ENCODE measurements at regions not wholly inside any gene's neighbourhood (a gene's known extent, or its start where the extent isn't known, plus 50 kb on each side); places are given as distances from the start of the nearest gene placed in this dataset.

DNA sequence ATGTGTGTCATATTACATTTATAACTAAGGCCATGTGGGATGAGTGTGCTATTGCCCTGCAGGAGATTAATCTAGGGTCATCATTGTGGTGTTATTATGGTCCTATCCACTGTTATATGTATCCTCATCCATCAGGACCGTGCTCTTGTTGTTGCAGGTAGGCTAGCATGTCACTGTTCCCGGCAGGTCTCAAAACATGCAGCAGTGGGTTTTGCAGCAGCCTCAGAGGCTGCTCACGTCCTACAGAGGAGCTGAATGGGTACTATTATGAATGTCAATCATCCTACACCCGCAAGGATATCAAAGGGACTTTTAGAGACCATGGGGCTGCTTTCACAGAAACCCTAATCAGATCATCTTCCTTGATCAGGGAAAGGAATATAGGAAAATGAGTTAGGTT lies 318.2 kb downstream of the SAMD5 start:
- no peak for DNase-seq

DNA sequence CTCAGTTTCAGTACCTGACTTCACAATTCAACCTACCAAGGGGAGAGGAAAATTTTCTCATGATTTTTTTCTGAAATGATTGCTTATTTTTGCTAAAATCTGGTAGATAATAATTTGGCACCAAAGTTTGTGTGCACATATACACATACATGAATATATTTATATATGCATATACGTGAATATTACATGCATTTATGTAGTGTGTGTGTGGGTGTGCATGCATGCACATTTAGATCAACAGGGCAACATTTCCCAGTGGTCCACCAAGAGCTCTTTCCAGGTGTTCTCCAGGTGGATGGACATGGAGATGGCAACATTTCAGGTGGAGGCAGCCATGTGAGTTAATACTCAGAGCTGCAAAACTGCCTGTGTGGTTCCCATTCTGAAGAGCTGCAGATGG lies 320.9 kb downstream of the SAMD5 start:
- no peak for DNase-seq

DNA sequence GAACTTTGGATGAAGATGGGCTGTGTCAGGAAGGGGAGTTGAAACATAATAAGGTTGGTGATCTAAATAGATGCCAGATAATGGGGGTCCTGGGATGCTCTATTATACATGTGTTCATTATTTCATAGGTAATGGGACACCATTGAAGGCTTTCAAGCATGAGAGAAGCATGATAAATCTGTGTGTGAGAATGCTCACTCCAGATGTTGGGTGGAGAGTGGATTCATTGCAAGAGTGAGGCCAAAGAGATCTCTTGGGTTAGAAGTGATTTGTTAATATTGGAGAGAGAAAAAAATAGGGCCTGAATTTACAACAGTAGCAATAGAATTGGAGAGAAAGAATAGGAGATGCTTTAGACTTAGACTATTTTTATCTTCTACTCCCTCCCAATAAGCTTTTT lies 321.3 kb downstream of the SAMD5 start:
- DNase-seq = no peak

DNA sequence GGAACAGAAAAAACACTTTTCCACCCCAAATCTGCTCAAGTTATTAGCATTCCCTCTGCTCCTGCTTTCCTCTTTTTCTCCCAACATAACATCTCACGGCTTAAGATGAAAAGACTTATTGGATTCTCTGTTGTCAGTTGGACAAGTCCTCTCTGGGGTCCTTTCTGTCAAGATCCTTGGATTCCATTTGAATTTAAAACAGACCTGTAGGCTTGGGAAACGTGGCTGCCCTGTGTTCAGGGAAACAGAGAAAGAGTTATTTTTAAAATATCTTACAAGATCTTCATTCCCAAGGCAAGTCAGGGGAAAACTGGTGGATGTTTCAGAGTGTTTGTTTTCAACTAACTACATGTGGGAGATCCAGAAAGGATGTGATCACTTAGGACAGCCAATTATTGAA lies 322.9 kb downstream of the SAMD5 start:
- no peak for DNase-seq

DNA sequence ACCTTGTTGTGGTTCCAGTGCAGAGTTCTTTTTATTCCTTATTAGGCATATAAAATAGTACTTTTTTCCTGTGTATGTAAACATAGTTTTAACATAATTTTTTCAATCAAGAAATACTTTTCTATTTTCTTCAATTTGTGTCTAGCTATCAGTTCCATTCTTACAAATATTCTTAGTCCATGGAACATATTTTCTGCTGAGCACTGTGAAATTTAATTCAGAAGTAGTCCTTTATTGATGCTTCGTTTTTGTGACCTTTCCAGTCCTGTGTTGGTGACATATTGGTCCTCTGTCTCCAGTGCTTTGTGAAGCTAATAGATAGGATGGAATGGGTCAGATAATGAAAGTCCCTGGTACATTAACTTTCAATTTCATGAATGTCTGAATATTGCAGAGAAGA lies 325.1 kb downstream of the SAMD5 start:
- no peak for DNase-seq

DNA sequence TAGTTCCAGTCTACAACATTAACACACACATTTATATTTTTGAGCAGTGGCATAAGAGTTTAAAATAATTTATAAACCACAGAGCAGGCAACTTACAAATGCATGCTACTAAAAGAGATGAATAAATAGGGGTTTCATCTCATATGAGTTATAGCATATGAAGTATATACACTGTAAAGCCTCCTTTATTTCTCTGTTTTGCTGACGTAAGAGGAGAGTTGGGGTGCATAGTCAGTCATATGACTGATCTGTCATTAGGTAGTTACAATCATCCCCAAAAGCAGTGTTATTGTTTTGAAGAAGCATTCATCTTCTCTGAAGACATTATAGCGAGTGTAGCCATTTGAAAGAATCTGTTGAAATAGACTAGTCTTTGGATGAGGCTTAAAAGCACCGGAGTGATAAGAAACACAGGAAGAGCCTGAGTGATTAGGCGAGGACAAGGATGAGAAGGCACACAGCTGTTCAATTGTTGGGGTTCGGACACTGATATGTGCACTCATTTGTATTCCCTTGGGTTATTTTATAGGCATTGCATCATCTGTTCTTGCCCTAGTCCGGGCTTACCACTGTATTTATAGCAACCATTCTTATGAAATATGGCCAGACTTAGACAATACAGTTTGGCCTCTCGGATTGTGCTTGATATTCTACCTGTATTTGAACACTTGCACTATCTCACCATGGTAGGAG lies 325.7 kb downstream of the SAMD5 start:
- no peak for DNase-seq

DNA sequence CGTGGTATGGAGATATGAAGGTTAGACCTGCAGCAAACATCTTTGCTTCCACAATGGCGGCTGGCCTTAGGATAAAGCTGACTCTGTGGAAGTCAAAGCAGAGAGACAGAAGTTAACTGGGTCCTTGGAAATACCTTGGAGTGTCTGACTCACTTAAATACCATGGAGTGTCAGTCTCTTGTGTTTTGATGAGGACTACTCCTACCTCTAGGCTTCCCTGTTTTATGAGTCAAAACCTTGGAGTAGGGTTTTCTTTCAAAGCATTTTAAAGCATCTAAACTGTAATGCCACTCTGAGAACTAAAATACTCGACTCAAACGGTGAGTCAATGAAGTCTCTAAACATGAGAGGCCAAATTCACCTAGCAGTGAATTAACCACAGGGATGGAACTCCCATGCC lies 329.1 kb downstream of the SAMD5 start:
- no peak for DNase-seq

DNA sequence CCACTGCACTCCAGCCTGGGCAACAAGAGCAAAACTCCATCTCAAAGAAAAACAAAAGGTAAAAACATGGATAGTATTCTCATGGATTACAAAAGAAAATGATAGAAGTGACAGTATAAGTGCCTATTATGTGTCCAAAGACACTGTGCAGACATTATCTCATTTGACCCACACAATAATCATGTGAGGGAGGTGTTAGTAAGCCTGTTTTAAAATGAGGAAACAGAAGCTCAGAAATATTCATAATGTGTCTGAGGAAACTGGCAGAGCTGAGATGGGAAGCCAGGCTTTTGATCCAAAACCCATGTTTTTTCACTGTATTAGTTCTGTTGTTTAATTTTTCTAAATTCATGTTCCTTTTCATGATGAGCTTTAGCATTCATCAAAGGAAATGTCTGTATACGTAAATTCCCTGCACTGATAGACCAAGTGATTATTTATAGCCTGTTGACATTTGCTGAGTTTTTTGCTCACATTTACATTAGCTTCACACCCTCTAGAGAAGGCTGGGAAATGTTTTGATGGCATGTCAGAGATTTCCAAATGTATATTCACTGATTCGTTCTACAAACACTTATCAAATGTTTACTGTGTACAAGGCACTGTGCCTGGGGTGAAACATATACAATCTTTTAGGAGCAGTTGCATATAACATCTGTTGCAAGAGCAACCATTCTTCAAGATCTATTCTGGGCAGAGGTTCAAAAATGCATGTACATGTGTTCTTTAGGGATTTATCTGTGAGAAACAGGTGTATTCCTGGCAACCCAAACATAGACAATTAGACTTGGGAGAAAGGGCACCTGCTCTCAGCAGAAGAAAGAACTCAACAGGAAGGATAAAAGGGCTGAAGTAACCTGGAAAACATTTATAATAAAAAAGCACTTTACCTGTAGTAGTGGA lies 331.5 kb downstream of the SAMD5 start:
- no peak for DNase-seq

DNA sequence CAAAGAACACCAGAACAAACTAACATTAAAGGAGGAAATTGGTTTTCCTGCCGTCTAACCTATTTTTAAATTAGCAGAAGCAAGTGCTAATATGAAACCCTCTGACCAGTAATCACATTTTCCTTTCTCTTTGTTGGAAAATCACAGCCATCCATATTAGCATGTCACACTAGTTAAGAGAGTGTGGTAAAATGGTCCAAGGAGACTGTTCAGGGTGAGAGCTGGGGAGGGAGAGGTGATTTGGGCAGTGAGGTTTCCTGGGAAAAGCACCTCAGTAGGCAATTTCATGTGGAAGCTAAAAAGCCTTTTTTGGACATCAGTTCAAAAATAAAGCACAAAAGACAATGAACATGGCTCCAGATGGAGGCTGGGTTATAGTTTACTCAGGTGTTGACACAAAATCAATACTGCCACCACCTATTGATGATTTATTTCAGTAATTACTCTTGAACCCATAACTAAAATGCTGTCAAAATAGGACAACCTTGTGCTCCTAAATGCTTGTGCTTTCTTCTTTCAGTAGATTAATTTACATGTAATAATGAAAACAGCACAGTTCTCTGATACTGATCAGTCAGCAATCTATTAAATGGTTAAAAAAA lies 333.2 kb downstream of the SAMD5 start:
- DNase-seq = no peak

DNA sequence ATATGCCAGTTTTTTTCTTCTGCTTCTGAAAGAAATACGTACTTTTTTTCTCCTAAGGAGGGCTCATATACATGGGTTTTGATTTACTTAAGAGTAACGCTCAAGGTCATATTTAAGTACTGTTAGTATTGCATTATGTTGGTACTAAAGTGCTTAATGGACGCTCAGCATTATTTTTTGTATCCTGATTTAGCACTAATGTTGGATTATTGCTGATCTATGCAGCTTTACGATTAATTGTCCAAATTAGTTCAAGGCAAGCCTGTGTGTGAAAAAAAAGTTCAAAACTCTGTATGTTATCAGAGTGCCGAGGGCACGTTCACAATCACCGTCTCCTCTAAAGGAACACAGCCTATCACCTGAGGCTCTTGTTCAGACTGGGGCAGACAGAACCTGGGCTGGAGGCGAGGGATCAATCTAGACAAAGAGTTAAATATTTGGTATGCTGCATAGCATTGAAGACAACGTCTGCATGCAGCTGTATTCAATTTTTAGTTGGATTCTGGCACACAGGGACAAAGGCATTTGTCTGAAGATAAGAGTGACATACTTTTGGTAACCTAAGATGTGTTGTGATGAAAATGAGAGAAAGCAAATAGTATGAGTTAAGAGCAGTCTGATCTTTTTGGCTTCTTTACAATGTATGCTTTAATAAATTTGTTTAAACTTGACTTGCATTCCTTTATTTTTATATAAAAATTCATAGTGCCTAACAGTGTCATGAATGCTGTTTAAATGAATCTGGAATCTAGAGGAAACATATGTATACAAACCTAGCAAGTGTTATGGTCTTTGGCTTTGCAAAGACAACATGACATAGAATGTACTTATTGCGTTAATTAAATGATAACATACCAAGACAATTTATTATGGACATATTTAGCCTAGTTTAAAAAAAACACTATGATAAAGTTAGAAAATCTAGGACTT lies 341.2 kb downstream of the SAMD5 start:
- DNase-seq = no peak

DNA sequence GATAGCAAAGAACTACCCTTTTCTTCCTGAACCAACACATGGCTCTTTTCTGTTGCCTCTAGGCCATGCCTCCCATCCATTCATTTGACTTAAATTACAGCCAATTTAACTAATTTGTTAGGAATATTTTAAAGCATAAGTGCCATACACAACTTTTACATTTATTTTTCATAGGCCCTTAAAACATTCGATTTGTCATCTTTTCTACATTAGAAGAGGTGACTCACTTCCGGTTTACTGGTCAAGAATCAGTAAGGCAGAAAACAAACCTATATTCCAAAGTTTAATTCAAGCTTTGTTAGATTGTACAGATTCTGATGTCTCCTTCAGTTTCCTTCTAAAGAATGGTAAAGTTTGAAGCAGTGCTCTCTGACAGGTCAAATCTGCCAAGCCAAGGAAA lies 344.3 kb downstream of the SAMD5 start:
- no peak for DNase-seq

DNA sequence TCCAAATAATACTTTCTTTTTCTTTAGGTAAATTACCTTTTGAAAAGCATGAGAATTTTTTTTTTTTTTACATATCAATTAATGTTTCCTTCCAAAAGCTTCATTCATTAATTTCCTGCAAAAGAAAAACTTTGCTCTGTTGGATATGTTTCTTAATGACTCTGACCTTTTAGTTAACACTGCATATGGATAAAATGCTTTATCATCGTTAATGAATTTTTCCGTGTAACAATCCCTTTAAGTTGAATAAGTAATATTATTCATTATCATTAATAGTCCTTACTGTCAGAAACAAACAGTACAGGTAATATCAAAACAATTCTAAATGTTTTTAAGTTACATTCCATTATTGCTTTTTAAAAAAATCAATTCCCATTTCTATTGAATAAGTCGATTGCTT lies 345.1 kb downstream of the SAMD5 start:
- DNase-seq = no peak

DNA sequence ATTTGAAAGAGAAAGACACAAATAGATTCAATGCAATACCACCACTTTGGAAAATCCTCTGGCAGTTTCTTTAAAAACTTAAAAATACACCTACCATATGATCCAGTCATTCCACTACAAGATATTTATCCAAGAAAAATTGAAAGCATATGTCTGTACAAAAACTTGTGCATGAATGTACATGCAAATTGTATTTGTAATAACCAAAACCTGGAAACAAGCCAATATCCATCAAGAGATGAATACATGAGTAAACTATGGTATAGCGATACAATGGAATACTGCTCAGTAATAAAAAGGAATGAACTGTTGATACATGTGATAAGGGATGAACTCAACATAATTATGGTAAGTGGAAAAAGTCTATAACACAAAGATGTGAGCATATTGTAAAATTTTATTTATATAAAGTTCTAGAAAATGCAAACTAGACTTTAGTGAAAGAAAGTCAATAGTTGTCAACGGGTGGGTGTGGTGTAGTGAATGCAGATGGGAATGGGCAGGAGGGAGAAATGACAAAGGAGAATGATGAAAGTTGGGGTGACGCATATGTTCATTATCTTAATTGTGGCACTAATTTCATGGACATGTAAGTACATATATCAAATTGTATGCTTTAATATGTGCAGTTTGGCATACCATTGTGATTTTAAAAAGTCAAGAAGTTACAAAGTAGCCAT lies 347.5 kb downstream of the SAMD5 start:
- no peak for DNase-seq

DNA sequence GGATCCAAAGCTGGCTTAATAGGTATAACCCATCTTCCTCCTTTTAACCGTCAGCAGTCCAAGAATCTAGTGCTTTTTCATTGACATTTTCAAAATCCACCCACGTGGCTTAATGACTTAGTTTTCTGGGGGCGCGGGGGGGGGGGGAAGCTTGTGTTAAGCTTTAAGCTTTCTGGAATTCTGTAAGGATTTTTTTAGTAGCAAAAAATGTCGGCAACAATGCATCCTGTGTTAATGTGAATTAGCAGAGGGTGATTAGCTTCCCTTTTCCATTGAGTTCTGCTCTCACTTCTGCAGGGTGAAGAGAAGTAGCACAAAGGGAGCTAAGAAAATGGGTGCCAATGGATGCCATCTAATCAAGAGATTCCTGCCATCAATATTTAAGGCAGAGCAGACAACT lies 348.2 kb downstream of the SAMD5 start:
- DNase-seq = no peak

DNA sequence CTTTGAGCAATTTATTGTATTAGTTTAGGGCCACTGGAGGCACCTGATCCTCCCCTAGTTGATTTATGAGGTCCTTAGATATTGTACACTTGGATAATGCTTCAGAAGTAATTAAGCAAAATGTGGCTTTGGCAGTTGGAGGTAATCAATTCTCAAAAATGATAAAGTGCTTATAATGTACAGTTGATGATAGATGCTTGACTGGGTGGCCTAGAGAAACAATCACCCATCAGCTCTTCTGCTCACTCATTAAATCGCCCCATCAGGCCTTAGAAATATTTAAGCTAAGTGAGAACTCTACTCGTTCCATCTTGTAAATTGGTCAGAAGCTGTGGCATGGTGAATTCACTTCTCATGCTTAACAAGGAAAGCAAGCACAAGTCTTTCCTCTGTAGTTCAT lies 349.9 kb downstream of the SAMD5 start:
- DNase-seq = no peak

DNA sequence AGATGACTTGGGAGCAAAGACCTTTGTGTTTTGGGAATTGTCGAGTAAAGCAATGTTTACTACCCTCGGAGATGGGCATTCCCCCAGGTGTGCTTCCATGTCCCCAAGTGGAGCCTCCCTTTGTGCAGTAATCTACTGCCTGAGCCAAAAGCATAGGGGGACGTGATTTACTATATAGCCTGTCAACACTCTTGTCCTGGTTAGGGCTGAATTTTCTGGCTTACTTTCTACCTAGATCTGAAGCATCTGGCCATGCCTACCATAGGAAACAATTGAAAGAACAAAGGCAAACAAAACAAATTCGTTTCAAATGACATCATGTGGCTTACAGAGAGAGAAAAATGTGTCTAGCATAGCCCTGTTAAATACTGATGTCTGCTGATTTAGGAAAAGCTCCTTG lies 350.6 kb downstream of the SAMD5 start:
- DNase-seq = no peak

DNA sequence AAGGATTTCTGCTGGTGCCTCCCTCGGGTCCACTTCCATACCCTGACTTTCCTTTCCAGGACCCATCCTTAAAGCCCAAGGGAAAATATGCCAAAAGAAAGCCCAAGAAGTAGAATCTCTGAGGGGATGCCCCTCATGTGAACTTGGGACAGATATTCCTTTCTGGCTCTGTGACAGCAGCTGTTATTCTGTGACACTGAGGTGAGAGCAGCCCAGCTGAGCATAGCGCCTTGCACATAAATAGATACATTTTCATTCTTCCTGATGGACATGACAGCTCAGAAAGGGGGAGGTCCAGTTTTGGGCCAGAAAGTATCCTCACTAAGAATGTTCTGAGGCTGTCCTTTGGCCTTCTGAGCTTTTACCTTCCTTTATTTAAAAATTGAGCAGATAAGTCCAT lies 353.2 kb downstream of the SAMD5 start:
- DNase-seq = no peak

DNA sequence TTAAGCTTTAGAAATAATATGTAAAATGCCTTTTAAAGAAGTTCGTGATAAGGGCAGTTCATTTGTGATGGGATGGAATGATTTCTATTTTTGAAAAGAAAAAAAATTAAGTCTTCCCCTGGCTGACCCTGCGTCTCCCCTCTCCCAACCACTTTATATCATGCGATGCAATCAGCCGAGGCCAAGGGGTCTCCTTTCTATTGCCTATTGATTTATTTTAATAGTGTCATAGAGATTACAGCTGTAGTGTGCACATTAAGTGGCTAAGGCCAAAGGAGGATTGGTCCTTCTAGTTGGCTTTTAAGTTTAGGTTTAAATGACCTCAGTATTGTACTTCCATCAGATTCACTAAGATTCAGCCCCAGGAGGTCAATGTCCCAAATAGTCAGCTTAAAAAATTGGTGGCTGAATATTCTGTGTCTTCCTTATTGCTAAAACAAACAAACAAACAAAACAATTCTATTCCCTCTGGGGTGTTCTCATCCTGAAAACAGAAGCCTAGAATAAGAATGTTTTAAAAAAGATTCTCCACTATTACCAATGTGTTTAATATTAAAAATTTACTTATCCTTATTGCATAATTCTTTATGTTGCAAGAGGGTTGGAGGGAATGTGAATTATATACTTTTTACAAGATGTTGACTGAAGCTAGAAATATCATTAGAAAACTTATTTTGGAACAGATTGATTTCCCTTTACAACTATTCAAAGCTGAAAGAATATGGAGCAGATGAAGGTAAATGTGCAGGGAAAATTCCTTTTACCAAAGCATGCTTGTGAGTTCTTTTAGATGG lies 359.1 kb downstream of the SAMD5 start:
- no peak for DNase-seq

DNA sequence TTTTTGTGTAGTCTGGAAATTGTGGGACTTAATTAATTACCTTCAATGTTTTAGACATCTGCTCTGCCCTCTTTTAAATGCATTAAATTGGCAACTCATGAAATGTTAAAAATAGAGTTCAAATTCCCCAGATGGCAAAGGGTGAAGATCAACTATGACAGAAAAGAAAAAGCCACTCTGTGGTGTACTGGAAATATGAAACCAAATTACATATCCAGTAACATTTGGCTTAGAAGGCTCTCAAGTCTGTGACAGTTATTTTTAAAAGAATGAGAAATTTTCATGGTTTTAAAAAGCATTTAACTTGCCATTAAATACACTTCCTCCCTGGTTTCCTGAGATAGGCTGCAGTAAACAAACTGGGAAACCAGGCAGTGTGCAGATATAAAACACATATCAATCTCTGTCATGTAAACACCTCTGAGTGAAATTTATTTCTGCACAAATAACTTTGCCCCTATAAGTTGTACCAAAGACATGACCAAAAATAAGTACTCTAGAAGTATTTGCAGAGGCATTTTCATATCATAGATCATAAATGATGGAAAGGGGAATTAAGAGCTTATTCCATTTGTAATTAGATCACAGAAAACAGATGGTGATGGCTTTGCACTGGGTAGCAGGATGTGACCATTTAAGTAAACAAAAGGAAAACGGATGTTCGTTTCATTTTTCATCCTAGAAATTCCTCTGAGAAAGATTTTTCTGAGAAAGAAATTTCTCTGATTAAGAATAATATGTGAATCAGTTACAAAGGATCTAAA lies 360.1 kb downstream of the SAMD5 start:
- DNase-seq = no peak

DNA sequence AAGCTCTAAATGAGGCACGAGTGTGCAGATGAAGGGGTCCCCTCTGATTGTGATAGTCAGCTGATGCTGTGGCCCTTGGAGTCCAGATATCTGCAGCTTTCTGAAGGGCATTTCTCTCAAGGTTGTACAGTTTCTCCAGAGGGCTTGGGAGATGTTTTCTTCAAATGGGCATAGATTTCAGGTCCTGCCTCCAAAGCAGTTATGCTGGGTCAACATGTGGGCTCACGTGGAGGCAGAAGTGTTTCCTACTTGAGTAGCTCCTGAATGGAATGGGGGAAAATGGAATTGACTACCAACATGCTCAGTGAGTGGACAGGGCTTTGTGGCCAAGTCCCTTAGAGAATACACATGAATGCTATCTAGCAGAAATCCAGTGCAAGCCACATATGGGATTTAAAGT lies 360.7 kb downstream of the SAMD5 start:
- no peak for DNase-seq

DNA sequence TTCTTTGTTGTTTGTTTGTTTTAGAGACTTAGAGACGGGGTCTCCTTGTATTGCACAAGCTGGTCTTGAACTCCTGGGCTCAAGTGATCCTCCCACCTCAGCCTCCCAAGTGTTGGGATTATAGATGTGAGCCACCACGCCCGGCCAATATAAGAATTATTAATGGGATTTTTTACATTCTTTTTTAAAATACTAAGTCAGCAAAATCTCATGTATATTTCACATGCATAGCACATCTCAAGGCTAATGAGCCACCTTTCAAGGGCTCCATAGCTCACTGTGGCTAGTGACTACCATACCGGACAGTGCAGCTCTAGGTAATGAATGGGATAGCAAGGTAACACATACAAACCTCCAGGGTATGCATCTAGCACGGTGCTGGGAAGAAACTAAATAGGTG lies 361.4 kb downstream of the SAMD5 start:
- no peak for DNase-seq

Data from hematopoietic multipotent progenitor cell treated with erythropoietin and hydrocortisone succinate and interleukin-3 and kit ligand, for 6 days (in vitro differentiated cells).